ENCODE measurements at regions not wholly inside any gene's neighbourhood (a gene's known extent, or its start where the extent isn't known, plus 50 kb on each side); places are given as distances from the start of the nearest gene placed in this dataset.
A peak's percentile ranks its signal among the peaks of the same experiment; 100 is the strongest.

DNA sequence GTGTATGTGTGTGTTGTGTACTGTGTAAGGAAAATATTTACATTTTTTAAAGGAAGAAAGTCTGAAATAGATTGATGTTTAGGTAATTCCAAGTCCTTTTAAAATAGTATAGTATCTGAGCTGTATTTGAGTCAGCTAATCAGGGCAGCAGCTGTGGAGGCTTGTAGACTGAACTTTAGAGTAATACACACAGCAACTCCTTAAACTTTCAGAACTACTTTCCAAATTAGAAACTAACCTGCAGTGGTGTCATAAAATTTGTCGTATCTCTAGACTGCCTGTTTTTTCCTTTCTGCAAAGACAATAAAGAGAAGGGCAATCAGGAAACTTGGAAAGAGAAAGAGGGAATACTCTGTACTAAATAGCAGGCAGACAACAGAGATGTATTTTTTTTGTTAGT is 391.0 kb upstream of the AZI2 start:
- H3K4me3 ChIP-seq (ENCODE audit: low read depth, low read length): no peak overlapping the region
- no peak for DNase-seq (ENCODE audit: low read depth)
- TF ChIP-seq, protein P1, sequence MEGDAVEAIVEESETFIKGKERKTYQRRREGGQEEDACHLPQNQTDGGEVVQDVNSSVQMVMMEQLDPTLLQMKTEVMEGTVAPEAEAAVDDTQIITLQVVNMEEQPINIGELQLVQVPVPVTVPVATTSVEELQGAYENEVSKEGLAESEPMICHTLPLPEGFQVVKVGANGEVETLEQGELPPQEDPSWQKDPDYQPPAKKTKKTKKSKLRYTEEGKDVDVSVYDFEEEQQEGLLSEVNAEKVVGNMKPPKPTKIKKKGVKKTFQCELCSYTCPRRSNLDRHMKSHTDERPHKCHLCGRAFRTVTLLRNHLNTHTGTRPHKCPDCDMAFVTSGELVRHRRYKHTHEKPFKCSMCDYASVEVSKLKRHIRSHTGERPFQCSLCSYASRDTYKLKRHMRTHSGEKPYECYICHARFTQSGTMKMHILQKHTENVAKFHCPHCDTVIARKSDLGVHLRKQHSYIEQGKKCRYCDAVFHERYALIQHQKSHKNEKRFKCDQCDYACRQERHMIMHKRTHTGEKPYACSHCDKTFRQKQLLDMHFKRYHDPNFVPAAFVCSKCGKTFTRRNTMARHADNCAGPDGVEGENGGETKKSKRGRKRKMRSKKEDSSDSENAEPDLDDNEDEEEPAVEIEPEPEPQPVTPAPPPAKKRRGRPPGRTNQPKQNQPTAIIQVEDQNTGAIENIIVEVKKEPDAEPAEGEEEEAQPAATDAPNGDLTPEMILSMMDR (IDR thresholded peaks at IDR 0.05; ENCODE audit: insufficient read depth, low read depth, low read length): no peak

DNA sequence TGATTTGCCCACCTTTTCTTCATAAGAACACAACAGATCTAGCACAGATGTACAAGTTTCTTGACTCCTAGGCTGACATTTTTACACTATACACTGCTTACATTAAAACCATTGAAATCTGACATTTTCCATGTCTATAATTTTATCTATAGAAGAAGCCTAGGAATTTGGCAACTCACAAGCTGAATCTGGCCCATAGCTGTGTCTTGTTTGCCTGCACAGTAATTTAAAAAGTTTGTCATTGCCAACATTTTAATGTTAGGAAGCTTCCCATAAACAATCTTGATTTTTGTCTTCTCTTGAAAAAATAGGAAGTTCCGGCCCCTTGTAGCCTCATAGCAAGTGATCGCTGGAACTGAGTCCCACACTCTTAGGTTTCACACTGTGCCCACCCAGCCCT is 394.6 kb upstream of the AZI2 start:
- H3K4me3 ChIP-seq (ENCODE audit: low read depth, low read length): no peak overlapping the region
- no peak for DNase-seq (ENCODE audit: low read depth)
- TF ChIP-seq, protein P1 (IDR thresholded peaks at IDR 0.05; ENCODE audit: insufficient read depth, low read depth, low read length): no peak

DNA sequence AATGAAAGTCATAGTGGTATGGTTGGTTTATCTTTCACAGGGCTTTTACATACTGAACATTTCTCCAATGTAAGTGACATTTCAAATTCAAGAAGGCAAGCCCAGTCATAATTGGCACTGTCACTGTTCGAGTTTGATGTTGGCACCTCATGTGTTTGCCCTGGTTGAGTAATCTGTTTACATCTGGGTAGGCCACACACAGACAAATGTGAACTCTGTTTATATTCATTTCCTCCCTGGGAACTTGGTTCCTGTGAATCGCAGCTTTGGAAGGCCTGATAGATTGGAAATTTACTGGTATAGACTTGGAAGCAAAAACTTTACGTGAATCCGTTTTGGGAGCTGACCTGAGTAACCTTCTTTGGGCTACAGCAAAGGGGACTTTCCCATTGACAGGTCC is 395.2 kb upstream of the AZI2 start:
- no peak for DNase-seq (ENCODE audit: low read depth)
- TF ChIP-seq, protein P1 (IDR thresholded peaks at IDR 0.05; ENCODE audit: insufficient read depth, low read depth, low read length): no peak
- no peak overlapping the region for H3K4me3 ChIP-seq (ENCODE audit: low read depth, low read length)

DNA sequence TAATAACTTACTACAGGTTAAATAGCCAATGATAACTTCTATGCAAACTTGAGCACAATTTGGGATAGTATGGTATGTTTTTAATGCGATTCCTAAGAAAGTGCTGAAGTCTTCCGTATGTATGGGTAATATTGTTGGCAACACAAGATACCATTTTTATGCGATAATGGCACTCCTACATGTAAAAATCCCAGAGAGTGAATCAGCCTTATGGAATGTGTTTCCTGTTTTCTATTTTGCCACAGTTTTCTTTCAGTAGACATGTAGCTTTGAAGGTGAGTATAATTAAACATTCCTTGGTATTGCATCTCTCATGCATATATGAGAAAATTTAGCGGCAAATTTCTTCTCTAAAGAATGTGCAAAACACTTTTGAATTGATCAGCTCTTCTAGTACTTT is 396.8 kb upstream of the AZI2 start:
- TF ChIP-seq, protein P1 (IDR thresholded peaks at IDR 0.05; ENCODE audit: insufficient read depth, low read depth, low read length): no peak
- no peak overlapping the region for H3K4me3 ChIP-seq (ENCODE audit: low read depth, low read length)
- DNase-seq (ENCODE audit: low read depth): peak; percentile 8

DNA sequence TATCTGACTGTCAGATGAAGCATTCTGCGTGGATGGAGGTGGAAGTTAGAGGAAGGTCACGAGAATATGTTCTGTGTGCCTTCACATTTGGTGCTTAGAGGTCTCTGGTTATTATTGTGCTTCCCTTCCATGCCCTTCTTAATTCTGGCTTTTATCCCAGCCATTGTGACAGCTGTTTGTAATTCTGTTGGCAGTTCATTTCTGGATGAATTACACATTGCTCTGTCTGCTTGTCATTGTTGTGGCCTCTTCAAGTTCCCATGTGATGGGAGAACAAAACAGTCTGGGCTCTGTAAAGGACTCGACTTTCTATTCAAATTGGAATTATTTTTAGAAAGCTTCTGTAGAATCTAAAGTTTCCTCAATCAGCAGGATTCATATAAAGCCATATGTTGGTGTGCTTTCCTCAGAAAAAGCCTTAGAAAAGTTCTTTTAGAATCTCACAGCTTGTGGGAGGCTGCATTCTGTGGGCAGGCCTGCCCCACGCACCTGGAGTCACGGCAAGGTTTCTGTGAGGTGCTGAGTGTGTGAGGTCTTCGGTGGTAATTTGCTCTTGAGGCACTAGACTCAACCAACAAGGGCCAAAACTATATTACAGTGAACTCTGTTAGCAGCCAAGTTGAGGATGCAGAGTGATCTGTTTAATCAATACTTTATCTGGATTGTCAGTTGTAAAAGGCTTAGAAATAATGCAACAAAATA is 397.4 kb upstream of the AZI2 start:
- TF ChIP-seq, protein P1 (IDR thresholded peaks at IDR 0.05; ENCODE audit: insufficient read depth, low read depth, low read length): no peak
- no peak for DNase-seq (ENCODE audit: low read depth)
- no peak overlapping the region for H3K4me3 ChIP-seq (ENCODE audit: low read depth, low read length)

DNA sequence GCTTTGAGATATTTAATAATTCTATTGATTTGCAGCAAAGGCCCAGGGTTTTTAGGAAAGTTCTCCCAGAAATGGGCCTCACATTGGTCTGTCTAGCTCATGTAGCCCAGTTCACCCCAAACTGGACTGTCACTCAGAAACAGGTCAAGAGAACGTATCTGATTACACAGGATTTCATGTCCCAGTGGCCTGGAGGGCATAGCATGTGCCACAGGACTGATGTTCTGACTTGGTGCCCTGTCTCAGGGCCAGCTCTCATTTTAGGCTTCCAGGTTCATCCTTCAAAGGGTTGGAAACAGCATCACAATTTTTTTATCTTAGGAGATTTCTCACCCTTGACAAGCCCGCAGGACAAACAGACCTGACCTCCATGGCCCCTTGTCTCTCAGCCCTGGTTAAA is 398.4 kb upstream of the AZI2 start:
- TF ChIP-seq, protein P1 (IDR thresholded peaks at IDR 0.05; ENCODE audit: insufficient read depth, low read depth, low read length): no peak
- DNase-seq (ENCODE audit: low read depth): no peak
- no peak overlapping the region for H3K4me3 ChIP-seq (ENCODE audit: low read depth, low read length)

DNA sequence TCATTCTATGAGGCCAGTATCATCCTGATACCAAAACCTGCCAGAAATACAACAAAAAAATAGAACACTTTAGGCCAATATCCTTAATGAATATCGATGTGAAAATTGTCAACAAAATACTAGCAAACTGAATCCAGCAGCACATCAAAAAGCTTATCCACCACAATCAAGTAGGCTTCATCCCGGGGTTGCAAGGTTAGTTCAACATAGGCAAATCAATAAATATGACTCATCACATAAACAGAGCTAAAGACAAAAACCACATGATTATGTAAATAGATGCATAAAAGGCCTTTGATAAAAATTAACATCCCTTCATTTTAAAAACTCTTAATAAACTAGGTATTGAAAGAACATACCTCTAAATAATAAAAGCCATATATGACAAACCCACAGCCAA is 403.2 kb upstream of the AZI2 start:
- TF ChIP-seq, protein P1 (IDR thresholded peaks at IDR 0.05; ENCODE audit: insufficient read depth, low read depth, low read length): no peak
- DNase-seq (ENCODE audit: low read depth): no peak
- no peak overlapping the region for H3K4me3 ChIP-seq (ENCODE audit: low read depth, low read length)
